ENCODE measurements at regions not wholly inside any gene's neighbourhood (a gene's known extent, or its start where the extent isn't known, plus 50 kb on each side); places are given as distances from the start of the nearest gene placed in this dataset.
A peak's percentile ranks its signal among the peaks of the same experiment; 100 is the strongest.

DNA sequence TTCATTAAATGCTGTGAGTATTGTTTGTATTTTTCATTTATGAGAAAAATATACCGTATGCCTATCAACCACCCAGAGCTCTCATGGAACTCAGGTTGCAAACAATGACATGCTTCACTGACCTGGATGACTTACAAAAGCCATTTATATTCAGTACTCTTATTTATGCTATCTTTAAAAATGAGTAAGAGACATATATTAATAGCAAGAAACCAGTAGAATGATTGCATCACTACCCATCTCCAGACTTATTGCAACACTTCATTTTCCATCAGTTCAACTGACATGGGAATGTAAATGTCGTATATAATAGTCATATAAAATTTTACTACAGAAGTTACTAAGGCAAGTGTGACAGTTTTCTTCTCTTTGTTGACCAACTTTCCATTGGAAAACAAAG, 69.1 kb downstream of the OTP start:
- DNase-seq: peak in 1 of 2 experiments; percentile 24

DNA sequence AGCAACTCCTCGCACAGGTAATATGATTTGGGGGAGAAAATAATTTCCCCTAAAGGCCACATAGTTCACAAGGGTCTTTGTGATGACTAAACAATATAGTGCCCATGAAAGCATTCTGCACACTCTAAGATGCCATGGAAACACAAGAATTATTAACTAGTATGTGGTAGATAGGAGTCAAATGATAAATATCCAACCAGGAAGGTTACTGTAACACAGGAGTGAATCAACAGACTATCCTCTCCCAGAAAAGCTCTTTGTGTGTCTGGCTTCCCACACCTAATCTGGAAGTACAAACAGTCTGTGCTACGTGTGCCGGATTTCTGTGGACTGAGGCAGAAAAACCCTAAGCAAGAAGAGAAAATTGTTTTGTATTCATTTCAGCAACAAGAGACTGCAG, 70.0 kb downstream of the OTP start:
- DNase-seq: no peak

DNA sequence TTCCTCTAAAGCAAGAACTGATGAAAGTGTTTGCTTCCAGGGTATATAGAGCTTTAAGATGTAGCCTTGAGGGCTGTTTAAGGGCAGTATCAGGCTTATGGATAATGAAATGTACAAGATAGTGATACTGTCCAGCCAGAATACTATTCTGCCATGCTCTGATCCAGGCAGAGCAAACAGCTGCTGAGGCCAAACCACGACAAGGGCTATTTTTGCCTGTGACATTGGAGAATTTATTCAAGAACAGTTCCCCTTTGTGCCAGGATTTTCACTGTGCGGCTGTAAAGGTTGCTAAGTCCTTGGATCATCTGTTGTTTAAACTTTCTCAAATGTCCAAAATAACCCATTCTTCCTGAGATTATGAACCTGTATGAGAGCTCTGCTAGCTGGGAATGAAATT, 70.4 kb downstream of the OTP start:
- DNase-seq: peak; percentile 25 to 35

DNA sequence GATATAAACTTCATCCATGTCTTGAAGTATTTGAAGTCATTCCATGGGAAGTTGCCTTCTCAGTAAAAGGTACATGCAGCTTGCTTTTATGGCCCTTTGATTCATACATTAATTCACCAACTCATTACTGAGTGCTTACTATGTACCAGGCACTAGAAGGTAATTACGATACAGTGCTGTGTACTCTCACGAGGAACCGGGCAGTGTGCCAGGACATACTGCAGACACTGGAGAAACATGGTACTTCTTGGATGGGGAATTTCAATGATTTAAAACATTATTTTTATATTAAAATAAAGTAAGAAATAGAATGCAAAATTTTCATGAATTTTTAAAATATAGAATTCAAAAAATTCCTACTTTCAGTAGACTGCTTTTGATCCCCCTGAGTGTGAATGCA, 71.4 kb upstream of the WDR41 start:
- no peak for DNase-seq

DNA sequence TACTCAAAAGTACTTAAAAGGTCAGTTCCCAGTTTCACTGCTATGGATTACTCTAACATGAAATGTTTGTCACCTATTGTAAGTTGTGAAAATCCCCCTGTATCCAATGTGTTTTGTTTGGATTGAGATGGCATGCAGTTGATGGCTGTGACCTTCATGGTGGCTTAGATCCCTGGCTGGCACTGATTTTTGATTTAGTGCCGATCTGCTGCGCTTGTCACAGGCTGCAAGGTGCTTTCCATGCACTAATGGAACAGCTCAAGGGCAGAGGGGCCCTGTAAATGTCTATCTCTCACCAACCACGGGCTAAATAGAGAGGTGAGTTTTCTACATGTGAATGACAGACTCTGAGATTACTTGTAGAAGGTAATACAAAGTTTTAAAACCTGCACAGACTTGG, 69.8 kb upstream of the WDR41 start:
- no peak for DNase-seq

DNA sequence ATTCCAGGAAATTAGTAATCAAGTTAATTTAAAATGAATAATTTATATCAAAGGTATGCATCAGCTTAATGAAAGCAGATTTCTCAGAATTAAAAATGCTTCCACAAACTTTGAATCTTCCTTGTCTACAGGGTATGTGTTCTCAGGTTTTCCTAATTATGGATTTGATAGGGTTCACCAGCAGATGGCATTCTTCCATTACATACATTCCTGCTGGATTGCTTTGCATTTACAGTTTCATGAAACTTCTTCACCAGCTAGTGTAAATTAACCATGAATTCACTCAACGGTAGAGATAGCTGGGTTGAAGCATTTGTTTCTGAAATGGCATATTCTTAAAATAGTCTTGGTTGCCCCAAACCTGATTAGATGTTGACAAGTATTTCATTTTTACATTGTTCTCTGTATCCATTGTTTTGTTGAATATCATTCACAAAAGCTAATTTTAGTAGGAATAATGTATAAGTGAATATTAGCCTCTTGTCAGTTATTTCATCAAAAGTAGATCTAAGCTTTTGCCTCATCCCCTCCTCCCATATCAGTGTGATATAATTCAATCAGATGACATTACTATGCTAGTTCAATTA, 68.7 kb upstream of the WDR41 start:
- DNase-seq: peak; percentile 70 to 73

DNA sequence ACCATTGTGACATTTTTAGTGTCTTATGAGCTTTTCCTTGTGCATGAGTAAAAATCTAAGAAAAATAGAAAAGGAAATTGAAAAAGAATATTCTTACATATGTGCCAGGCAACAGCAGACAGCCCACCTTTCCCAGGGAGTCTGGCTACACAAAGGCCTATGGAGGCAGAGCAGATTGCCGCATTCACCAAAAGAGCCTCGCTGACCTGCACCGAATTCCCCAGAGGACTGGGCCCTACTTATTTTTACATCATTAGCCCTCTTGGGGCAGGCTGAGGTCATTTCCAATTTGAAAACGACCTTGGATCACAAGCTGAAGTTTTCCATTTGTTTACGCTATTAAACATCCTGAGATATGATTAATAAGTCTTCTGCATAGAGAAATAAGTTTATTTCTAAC, 66.2 kb upstream of the WDR41 start:
- no peak for DNase-seq

DNA sequence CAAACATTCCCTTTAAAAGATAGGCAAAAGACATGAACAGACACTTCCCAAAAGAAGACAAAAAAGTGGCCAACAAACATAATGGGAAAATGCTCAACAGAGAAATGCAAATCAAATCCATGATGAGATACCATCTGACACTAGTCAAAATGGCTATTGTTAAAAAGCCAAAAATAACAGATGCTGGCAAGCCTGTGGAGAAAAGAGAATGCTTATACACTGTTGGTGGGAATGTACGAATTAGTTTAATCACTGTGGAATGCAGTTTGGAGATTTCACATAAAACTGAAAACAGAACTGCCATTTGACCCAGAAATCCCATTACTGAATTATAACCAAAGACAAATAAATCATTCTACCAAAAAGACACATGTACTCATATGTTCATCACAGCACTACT, 58.3 kb upstream of the WDR41 start:
- no peak for DNase-seq

DNA sequence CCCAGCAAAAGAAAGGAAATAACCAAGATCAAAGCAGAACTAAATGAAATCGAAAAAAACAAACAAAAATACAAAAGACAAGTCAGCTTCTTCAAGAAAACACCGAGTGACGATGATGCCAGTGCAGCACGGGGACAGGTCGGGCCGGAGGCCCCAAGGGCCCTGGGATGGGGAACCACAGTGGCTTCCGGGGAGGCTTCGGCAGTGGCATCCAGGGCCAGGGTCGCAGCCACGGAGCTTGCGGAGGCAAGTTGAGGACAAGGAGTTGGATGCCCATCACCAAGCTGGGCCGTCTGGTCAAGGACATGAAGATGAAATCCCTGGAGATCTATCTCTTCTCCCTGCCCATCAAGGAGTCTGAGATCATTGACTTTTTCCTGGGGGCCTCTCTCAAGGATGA, 53.2 kb upstream of the WDR41 start:
- DNase-seq: no peak

Data from Kasumi-1 (cell line).